Tibial nerve (tissue), 3 donors: ENCODE measurements at regions not wholly inside any gene's neighbourhood (a gene's known extent, or its start where the extent isn't known, plus 50 kb on each side); places are given as distances from the start of the nearest gene placed in this dataset.

Experiments
- CTCF ChIP-seq, 5 experiments: fragments of 200-600 bp in 3 of 5; fragments of 450-650 bp in 2 of 5; sonication (generic) in 3 of 5; IDR thresholded peaks; one replicate each; pipeline ENCODE4 v1.5.1; 2016 to 2019; ENCODE audit warnings: antibody characterized with exemption in 5 of 5, mild to moderate bottlenecking in 3 of 5, moderate library complexity in 2 of 5
- POLR2A ChIP-seq, 2 donors: fragments of 450-650 bp; IDR thresholded peaks; one replicate each; pipeline ENCODE4 v1.6.1; 2017; ENCODE audit warnings: antibody characterized with exemption in 2 of 2, mild to moderate bottlenecking in 2 of 2, moderate library complexity in 2 of 2

GRCh38 chr5:100676817-100677631 lies 141.8 kb downstream of the FAM174A start:
- TF ChIP-seq CTCF (IDR thresholded peaks at IDR 0.05) = no peak
- TF ChIP-seq POLR2A (IDR thresholded peaks at IDR 0.05) = no peak
